ENCODE measurements at regions not wholly inside any gene's neighbourhood (a gene's known extent, or its start where the extent isn't known, plus 50 kb on each side); places are given as distances from the start of the nearest gene placed in this dataset.

DNA sequence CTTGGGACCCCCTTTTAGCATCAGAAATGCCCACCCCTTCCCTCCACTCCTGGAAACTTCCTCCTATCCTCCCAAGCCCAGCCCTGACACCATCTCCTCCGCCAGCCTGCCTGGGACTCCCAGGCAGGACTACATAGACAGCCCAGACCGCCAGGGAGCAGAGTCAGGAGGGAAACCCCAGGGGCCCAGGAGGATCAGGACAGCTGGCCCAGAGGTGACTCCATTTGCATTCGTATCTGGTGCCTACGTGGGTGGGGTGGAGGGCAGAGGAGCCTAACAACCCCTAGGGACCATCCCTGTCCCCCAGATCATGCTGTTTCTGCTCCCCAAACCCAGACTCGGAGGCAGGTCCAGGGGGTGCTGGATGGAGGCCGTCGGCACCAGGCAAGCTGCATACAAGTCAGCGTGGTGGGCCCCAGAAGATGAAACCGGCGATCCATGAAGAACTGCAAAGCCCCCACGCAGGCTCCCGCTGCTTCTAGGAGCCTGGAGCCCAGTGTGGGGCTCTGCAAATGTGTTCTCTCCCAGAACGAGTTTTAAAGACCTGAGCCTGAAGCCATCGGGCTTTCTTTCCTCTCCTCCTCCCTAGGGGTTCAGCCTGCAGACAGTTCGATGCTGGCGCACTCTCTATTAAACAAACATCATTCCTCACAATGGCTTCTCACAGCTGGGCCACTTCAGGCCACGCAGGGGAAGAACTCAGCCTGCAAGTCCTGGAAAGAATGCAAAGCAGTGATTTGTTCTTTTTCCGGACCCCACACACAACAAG is 1506.8 kb downstream of the BRD1 start:
- no peak for DNase-seq

DNA sequence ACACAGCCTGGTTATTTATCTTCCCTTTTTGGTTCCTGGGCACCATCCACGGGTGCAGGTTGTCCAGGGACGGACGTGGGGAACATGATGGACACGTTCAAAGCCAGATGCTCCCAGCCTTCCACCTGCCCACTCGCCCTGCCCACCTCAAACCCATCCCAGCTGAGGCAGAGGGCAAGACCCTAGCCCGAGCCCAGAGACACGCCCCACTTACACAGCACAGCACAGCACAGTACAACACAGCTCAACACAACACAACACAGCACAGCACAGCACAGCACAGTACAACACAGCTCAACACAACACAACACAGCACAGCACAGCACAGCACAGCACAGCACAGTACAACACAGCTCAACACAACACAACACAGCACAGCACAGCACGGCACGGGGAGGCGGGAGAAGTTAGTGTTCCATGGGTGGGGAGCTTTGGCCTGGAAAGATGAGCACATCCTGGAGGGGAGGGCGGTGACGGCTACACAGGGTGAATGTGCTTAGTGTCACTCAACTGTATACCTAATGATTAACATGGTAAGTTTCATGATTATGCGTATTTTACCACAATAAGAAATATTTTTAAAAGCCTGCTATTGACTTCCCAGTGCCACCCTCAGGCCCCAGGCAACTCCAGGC is 1507.5 kb downstream of the BRD1 start:
- DNase-seq, result no peak

DNA sequence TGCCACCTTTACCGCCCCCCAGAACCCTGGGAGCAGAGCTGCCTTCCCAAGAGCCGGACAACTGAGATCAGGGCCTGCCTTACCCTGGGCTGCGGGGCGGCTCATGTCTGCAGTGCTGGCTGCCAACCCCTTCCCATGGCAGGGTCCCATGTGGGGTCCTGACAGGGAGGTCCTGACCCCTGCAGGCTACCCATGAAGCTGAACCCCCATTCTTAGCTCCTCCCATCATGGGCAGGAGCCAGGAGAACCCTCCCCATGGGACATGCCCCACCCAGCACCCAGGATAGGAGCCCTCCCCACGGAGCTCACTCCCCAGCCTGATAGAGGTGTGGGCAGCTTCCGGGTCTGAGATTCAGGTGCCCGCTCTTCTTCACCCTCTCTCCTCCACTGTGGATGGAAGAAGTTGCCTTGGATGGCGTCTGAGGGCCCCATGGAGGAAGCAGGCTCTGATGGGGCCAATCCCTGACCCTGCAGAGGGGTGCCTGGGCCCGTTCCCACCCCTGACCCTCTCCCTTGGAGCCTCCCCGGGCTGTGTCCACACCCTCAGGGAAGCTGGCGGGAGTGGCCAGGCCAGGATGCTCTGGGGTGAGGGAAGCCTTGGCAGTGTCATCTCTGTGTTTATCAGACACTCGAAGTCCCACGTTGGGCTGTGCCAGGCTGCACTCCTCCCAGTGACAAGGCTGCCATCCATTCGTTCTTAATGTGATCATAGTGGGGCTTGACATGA is 1508.2 kb downstream of the BRD1 start:
- DNase-seq, result no peak

DNA sequence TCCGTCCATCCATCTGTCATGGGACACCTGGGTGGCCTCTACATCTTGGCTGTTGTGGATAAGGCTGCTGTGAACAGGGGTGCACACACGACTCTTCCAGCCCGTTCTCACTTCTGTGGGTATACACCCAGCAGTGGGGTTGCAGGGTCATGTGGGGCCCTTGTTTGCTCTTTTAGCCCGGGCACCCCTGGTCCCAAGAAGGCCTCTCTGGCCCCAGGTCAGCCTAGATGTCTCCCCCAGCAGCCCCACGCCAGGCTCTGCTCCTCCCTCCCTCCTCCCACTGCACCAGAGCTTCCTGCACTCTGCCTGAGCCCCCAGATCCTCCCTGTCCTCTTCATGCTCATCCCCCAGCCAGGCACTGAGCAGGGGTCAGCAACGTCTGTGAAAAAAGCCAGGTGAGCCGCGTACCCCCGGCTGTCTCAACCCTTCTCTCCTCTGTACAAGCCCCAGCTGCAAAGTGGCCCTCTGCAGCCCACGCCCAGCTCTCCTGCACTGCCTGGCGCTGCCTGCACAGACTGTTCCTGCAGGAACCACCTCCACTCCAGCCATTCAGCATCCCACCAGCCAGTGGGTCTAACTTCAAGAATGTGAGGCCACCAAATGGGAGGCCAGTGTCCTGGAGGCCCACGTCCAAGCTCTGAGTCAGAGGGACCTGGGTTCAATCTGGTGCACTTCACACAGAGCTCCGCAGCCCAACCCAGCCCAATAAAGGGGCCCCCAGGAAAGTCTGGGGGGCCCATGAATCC is 1508.9 kb downstream of the BRD1 start:
- DNase-seq, result no peak

DNA sequence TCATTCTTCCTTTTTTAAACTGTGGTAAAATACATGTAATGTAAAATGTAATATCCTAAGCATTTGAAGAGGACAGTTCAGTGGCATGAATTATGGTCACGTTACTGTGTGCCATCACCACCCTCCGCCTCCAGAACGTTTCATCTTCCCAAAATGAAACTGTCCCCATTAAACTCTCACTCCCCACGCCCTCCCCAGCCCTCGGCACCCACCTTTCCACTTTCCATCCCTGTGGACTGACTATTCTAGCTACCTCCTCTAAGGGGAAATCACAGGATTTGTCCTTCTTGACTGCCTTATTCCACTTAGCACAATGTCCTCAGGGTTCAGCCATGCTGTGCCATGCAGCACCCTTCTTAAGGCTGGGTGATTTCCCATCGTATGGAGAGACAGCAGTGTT is 1509.5 kb downstream of the BRD1 start:
- no peak for DNase-seq

DNA sequence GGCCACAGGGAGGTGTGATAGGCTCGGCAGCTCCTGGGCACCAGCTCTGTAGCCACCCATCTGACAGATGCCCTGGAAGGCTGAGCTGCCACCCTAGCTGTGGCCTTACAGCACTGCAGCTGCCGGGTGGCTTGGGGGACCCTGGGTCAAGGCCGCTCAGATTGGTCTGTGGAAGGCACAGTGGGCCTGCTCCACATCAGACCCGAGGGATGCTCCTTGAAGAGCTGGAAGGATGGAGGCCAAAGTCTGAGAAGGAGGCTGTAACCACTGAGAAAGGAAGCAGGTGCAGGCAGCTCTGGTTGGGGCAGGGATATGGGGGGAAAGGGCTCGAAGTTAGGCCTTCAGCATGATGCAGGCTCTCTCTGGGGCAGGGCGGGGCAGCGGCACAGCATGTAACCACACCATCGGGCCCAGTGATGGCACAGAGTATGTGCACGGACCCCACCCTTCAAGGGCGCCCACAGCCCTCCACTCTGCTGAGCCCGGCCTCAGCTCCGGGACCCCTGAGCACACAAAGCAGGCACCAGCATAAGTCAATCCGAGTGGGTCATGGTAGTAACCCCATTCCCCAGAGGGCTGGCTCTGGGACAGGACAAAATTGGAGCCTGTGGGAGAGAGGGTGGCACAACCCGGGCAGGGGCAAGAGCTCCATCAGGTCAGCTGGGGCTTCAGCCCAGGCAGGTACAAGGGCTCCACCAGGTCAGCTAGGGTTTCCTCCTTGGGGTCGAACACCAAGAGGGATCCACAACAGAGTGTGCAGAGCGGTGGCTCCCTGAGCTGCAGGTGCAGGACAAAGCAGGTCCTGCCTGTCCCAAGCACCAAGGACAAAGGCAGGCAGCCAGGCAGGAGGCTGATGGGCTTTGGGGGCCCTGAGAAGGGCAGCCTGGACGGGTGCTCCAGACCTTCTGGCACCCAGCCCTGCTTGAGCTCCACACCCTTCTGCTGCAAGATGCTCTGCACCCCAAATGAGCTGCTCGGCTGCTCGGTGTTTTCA is 1511.1 kb downstream of the BRD1 start:
- no peak for DNase-seq

DNA sequence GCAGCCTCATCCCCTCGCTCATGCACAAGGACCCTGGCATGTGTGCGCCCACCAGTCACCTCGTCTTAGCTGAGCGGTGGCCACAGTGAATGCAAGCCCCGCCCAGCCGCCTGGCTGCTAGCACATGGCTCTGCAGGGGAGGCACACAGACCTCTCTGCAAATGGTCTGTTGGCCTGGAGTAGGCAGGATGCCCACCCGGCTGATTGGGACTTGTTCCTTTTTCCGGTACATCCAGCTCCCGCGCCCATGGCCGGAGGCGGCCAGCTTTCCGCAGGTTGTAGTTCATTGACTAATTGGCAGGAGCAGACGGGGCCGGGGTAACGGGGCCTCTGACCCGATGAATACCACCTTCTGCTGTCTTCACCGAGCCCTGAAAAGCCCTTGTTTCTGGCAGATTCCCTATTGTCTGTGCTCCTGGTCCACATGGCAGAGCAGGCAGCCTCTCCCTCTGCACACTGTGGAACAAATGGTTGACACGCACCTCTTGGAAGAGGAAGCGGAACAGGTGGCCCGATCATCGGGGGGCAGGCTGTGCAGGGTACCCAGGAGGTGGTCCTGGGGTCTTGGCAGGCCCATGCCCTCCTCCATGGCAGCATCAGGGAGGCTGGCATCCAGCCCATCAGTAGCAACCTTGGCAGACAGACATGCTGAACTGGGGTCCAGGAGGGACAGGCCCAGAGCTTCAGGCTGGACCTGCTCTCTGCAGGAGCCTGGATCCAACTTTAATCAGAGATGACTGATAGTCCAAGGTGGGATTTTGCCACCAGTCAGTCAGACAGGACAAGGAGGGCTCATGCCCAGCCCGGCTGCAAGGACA is 1512.0 kb downstream of the BRD1 start:
- no peak for DNase-seq

DNA sequence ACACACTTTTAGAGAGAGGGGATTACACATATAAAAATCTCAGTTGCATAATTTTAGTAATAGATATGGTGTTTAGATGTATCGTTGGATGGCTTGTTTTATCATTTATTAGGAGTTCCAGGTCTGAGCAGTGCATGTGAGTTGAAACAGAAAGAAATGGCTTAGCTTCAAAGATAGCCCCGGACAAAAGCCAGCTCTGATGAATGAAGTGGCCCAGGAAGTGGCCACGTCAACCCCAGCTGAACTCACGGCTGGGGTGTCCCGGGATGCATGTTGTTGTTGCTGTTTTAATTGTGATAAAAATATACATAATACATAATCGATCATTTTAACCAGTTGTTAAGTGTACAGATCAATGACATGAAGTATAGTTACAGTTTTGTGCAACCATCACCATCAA is 1513.6 kb downstream of the BRD1 start:
- DNase-seq, result no peak

DNA sequence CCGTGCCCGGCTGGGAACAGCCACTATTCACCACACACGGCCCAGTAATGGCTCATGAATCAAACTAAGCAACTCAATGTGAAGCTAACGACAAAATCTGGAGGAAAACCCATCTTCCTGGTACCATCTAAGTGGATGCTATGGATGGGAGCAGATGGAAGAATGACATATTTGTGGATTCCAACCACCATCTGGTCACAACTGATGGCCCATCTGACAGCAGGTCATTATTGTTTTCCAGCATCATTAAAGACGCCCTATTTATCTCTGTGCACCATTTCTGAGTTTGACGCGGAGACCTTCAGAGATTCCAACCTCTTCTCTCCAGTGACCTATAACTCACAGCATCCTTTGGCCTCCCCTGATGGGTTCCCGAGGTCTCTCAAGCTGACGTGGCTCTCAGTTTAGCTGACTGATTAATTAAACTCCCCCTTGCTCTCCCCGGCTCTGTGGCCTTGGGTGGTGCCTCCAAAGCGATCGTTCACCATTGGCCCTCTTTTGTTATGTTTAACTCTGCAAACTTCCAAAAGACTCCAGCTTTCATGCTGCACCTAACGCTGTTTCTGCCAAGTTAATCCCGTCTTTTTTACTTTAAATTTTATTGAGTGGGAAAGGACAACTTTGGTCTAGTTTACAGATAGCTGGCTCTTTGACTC is 1514.4 kb downstream of the BRD1 start:
- no peak for DNase-seq

DNA sequence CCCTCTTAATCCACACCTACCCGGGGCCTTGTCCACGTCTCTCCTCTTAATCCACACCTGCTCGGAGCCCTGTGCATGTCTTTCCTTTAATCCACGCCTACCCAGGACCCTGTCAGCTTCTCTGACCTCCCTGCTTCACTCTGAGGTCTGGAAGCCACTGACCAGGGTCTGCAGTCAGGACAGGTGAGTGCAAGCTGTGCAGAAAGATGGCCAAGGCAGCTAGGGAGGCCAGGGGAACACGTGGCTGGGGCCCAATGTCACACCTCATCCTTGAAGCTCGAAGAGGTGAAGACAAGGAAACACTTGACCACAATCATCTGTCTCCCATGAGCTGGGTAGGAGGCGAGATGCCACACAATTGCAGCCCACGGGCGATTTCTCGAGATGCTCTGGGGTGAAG is 1516.9 kb downstream of the BRD1 start:
- DNase-seq, result no peak

DNA sequence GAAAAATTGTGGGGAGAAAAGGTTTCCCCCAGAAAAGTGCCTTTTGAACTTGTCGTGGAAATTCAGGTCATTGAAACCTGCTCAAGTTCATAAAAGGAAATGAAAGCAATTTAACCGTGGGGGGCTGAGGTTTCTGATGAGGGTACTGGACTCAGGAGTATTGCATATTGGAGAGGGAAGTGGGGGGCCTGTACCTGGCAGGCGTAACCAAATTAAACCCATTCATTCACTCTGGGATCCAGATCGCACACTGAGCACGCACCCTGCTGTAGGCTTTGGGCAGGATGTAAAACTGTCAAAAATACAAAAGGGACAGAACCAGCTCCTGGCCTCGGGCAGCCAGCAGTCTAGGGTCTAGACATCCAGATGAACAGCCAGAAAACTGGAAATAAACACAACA is 1517.4 kb downstream of the BRD1 start:
- no peak for DNase-seq

DNA sequence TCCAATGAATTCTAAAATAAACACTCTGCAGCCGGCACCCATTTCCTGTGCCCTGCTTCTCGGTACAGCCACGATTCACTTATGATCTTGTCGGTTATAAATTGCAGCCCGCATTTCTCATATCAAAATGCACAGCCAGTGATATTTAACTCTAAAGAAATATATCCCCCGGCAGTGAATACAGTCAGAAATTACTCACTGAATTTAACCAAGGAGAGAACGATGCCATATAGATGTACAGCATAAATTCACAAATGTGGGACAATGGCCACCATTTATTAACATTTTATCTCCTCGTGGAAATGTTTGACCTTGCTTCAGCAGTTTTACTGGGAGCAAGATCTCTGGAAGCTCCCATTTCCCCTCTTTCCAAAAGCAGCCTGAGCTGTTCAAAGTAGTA is 1517.8 kb downstream of the BRD1 start:
- DNase-seq, result no peak

DNA sequence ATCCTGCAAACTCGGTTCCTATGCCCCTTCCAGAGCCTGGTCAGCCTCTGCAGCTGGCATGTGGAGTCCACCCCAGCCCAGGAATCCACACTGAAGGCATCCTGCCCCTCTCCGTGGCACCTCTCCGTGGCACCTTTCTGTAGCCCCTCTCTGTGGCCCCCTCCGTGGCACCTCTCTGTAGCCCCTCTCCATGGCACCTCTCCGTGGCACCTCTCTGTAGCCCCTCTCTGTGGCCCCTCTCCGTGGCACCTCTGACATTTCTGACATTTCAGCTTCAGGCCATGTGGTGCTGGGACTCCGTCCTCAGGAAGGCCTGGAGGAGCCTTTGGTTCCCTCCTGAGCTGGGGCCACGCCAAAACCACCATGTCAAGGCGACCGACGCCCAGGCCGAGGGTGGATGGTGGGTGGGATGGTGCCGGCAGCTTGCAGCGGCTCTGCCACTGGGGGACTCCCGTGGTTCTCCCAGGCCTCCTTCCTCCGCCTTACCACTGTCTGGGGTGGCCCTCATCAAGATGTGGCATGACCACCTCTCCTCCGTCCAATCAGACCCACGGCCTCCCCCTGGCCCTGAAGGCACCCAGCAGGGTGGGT is 1518.5 kb downstream of the BRD1 start:
- DNase-seq, result no peak

DNA sequence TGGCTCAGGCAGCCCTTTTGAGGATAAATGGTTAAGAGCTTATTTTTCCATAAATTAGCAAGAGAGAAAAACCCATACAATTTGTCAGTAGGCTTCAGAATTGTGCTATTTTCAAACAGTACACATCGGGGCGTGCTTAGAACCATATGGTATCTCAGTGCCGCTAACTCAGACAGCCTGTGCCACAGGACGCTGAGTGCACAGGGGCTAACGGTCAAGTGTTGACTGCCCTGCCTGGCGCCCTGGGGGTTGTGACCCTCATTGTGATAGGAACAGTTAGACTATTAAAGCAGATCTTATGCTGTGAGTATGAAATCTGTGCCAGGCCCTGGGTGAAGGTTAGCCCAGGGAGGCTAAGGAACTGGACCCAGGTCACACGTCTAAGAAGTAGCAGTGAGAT is 1519.7 kb downstream of the BRD1 start:
- DNase-seq, result no peak

DNA sequence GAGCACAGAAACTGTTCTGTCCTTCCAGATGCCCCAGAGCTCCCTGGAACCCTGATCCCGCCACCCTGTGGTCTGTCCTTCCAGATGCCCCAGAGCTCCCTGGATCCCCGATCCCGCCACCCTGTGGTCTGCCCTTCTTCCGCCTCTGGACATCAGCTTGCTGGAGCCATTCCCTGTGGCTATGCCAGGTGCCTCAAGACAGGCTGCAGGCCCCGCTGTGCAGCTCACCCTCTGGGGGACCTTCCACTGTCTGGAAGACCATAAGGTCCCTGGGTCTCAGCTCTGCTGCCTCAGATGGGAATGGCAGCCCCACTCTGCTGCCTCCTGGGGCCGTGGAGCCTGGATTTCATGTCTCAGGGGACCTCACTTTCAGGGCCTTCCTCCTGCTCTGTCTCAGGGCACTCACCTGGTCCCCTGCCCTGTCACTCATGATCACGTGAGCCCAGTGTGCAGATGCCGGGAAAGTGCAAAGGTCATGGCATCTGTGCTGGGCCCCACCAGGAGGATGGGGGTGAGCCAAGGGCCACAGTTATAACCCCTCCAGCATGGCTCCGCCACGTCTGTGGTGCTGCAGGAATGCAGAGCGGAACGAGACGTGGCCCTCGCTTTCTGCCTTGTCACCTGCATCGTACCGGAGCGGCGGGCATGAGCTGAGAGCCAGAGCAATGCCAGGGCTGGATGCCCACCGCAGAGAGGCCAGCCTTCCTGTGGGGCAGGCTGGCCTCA is 1520.7 kb downstream of the BRD1 start:
- no peak for DNase-seq

DNA sequence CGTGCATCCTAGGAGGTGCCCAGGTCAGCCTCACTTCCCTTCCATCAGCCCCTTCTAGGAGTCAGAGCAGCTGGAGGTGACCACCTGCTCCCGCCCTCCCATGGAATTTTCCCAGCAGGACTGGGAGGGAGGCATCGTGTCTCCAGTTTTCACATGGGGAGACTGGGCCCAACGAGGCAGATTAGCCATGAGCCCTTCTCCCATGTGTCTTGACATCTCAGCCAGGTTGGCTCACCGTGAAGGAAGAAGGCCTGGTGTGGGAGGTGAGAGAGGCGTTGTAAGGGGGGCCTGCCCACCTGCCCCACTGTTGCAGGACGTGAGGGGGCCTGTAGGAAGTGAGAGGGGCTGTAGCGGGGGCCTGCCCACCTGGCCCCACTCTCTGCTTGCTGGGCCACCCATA is 1521.4 kb downstream of the BRD1 start:
- DNase-seq, result no peak

DNA sequence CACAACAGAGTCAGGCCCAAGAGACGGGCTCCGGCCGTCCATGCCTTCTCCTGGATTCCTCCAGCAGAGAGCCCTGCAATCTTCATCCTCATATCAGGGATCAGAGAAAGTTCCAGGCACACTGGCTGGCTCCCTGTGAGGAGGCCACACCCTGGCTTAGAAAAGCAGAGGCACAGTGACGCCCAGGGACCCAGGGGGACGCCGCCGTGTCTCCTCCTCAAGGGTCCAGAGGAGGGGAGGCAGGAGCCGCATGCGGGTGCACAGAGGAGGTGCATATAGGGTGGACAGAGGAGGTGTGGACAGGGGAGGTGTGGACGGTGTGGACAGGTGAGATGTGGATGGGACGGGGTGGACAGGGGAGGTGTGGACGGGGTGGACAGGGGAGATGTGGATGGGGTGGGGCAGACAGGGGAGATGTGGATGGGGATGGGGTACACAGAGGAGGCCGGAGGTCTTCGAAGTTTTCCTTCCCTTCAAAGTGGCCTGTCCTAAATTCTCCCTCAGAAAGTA is 1521.9 kb downstream of the BRD1 start:
- no peak for DNase-seq

DNA sequence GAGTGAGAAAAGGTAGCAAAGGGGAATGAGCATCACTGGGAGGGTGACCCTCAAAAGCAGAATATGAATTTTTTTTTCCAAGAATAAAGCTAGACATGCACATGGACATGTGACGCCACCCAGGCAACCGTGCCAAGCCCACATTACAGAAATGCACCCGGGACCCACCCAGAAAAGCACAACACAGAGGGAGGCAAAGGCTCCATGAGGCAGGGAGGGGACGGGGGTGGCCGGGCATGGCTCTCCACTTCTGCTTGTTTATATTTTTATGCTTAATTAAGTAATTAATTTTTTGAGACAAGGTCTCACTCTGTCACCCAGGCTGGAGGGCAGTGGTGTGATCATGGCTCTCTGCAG is 1524.3 kb downstream of the BRD1 start:
- no peak for DNase-seq

DNA sequence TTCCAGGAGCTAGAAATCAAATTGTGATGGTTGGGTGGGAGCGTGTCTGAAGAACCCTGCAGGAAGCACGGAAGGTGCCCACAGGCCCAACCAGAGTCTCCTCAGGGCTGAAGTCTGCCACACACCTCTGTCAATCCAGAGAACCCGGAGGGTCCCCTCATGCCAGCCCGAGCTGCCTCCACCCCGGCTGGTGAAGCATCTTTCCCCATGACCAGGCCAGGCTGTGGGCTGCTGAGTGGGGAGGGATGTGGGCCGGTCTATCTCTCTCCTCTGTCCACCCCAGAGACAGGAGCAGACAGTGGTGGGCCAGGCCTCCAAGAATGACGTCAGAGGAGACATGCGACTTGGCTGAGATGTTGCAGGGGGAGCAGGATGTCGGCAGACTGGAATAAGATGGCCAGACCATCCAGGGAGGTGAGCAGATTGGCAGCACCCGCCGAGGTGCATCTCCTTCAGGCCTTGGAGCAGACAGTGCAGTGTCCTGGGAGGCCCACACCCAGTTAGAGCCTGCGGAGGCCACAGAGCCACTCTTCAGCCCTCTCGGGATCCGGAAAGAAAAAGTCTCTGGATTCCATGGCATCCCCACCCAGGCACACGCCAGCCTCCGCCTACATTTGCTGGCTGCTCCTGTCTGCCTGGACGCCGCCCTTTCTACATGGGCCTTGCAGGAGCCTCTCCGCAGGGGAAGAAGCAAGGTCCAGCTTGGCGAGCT is 1524.9 kb downstream of the BRD1 start:
- DNase-seq, result no peak
